ENCODE measurements at regions not wholly inside any gene's neighbourhood (a gene's known extent, or its start where the extent isn't known, plus 50 kb on each side); places are given as distances from the start of the nearest gene placed in this dataset.

GRCh38 chr20:63081351-63081750, 74.6 kb upstream of the BHLHE23 start:
- Histone ChIP-seq H3K36me3 (ENCODE audit: insufficient read depth, low read length) (no peaks in the 10 kb centered on the region), H3K4me1 (ENCODE audit: insufficient read depth, low read length) (no peaks in the 10 kb centered on the region), H3K27me3 (ENCODE audit: control insufficient read depth in 1 of 2, insufficient read depth in 2 of 2, low read length in 2 of 2) (peaks cover 22 to 38% of the 10 kb centered on the region in 2 experiments), H3K27ac (ENCODE audit: low read depth in 1 of 2, low read length in 2 of 2) (no peak overlapping the region), H3K9me3 (ENCODE audit: control insufficient read depth in 1 of 2, insufficient read depth in 1 of 2, low read length in 2 of 2) (peaks cover 33 to 55% of the 10 kb centered on the region in 2 experiments), H3K4me3 (ENCODE audit: low read length) (no peak overlapping the region)
- TF ChIP-seq, protein P1, sequence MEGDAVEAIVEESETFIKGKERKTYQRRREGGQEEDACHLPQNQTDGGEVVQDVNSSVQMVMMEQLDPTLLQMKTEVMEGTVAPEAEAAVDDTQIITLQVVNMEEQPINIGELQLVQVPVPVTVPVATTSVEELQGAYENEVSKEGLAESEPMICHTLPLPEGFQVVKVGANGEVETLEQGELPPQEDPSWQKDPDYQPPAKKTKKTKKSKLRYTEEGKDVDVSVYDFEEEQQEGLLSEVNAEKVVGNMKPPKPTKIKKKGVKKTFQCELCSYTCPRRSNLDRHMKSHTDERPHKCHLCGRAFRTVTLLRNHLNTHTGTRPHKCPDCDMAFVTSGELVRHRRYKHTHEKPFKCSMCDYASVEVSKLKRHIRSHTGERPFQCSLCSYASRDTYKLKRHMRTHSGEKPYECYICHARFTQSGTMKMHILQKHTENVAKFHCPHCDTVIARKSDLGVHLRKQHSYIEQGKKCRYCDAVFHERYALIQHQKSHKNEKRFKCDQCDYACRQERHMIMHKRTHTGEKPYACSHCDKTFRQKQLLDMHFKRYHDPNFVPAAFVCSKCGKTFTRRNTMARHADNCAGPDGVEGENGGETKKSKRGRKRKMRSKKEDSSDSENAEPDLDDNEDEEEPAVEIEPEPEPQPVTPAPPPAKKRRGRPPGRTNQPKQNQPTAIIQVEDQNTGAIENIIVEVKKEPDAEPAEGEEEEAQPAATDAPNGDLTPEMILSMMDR (IDR thresholded peaks at IDR 0.05), result no peak
- POLR2A ChIA-PET, result no interaction called here
- no peak for ATAC-seq (ENCODE audit: poor library complexity)
- no peak for DNase-seq
- H3K36me3 Mint-ChIP-seq (ENCODE audit: low read depth), result peaks cover 8% of the 10 kb centered on the region
- H3K9me3 Mint-ChIP-seq, result peaks cover 22% of the 10 kb centered on the region
- CTCF ChIA-PET, result no interaction called here
- peaks cover 48% of the 10 kb centered on the region for H3K27me3 Mint-ChIP-seq
- H3K27ac Mint-ChIP-seq, result no peak overlapping the region
- no peaks in the 10 kb centered on the region for H3K4me1 Mint-ChIP-seq (ENCODE audit: low read depth)
- H3K4me3 Mint-ChIP-seq, result no peak overlapping the region
- intact Hi-C loops (cut with DNase I, micrococcal nuclease), result no loop called here

DNA sequence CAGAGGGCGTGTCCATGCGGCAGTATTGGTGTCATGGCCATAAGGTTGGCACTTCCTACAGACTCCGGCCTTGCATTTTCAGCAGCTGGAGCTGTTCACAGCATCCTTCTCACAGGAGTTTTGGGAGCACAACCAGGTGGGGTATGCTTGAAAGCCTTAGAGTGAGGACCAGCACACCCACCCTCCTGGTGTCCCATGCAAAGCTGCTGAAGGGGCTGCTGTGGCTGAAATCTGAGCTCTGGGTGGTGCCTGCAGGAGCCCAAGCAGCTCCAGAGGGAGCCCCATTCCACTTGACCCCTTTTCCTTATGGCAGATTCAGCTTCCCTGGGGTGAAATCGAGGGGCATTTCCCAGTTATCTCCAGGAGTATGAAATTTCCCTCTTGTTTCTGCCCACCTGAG, 74.0 kb upstream of the BHLHE23 start:
- CTCF ChIA-PET, result no interaction called here
- Histone ChIP-seq H3K27ac (ENCODE audit: low read depth in 1 of 2, low read length in 2 of 2) (no peak overlapping the region), H3K4me1 (ENCODE audit: insufficient read depth, low read length) (no peaks in the 10 kb centered on the region), H3K4me3 (ENCODE audit: low read length) (no peak overlapping the region), H3K27me3 (ENCODE audit: control insufficient read depth in 1 of 2, insufficient read depth in 2 of 2, low read length in 2 of 2) (peaks cover 23 to 36% of the 10 kb centered on the region in 2 experiments), H3K9me3 (ENCODE audit: control insufficient read depth in 1 of 2, insufficient read depth in 1 of 2, low read length in 2 of 2) (peaks cover 36 to 60% of the 10 kb centered on the region in 2 experiments), H3K36me3 (ENCODE audit: insufficient read depth, low read length) (no peaks in the 10 kb centered on the region)
- DNase-seq (no peak), ATAC-seq (ENCODE audit: poor library complexity) (no peak)
- Mint-ChIP-seq H3K27me3 (peaks cover 47% of the 10 kb centered on the region), H3K4me3 (no peak overlapping the region), H3K36me3 (ENCODE audit: low read depth) (peaks cover 8% of the 10 kb centered on the region), H3K27ac (no peak overlapping the region), H3K4me1 (ENCODE audit: low read depth) (no peaks in the 10 kb centered on the region), H3K9me3 (peaks cover 25% of the 10 kb centered on the region)
- POLR2A ChIA-PET, result no interaction called here
- TF ChIP-seq, protein P1 (IDR thresholded peaks at IDR 0.05), result no peak
- intact Hi-C loops (cut with DNase I, micrococcal nuclease), result no loop called here

GRCh38 chr20:63080411-63080810, 73.6 kb upstream of the BHLHE23 start:
- peaks cover 8% of the 10 kb centered on the region for H3K36me3 Mint-ChIP-seq (ENCODE audit: low read depth)
- CTCF ChIA-PET, result no interaction called here
- H3K4me3 ChIP-seq (ENCODE audit: low read length), result no peak overlapping the region
- H3K9me3 Mint-ChIP-seq, result peaks cover 25% of the 10 kb centered on the region
- peaks cover 47% of the 10 kb centered on the region for H3K27me3 Mint-ChIP-seq
- ATAC-seq (ENCODE audit: poor library complexity) (no peak), DNase-seq (no peak)
- peaks cover 27 to 34% of the 10 kb centered on the region in 2 experiments for H3K27me3 ChIP-seq (ENCODE audit: control insufficient read depth in 1 of 2, insufficient read depth in 2 of 2, low read length in 2 of 2)
- no peaks in the 10 kb centered on the region for H3K4me1 ChIP-seq (ENCODE audit: insufficient read depth, low read length)
- POLR2A ChIA-PET, result no interaction called here
- TF ChIP-seq, protein P1 (IDR thresholded peaks at IDR 0.05), result no peak
- intact Hi-C loops (cut with DNase I, micrococcal nuclease), result no loop called here
- H3K4me1 Mint-ChIP-seq (ENCODE audit: low read depth), result no peaks in the 10 kb centered on the region
- no peak overlapping the region for H3K4me3 Mint-ChIP-seq
- H3K36me3 ChIP-seq (ENCODE audit: insufficient read depth, low read length), result no peaks in the 10 kb centered on the region
- no peak overlapping the region for H3K27ac Mint-ChIP-seq
- H3K27ac ChIP-seq (ENCODE audit: low read depth in 1 of 2, low read length in 2 of 2), result no peak overlapping the region
- peaks cover 36 to 60% of the 10 kb centered on the region in 2 experiments for H3K9me3 ChIP-seq (ENCODE audit: control insufficient read depth in 1 of 2, insufficient read depth in 1 of 2, low read length in 2 of 2)

Data from CD4-positive, alpha-beta T cell (primary cell).